ENCODE measurements at regions not wholly inside any gene's neighbourhood (a gene's known extent, or its start where the extent isn't known, plus 50 kb on each side); places are given as distances from the start of the nearest gene placed in this dataset.

DNA sequence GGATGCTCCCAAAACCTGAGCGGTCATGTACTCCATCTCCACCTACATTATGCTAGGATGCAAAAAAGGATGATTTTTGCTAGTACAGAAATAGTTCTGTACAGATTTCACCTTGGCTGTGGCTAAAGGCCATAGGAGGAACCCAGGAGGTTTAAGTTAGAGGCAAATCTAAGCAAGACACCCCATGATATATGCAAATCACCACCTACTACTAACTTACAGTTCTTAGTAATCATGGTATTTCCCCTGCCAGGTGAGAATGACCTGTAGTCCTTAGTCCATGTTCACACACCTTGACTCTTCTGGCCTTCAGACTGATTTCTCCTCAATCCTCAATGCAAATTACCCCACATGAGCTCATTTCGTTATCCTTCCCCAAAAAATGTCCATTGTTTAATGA is 154.2 kb downstream of the IMPG2 start:
- Histone ChIP-seq H3K4me2 (no peak overlapping the region), H3K9me3 (no peaks in the 10 kb centered on the region), H3K4me1 (no peaks in the 10 kb centered on the region), H3K4me3 (no peak overlapping the region), H3K27ac (no peak overlapping the region)
- no peak for DNase-seq (ENCODE audit: low read depth in 1 of 2, low spot score in 1 of 2)
- POLR2A ChIA-PET: no interaction called here
- FAIRE-seq: no peak
- WGBS (ENCODE audit: missing lambda C conversion rate): 48% methylated on average over 2 of the region's 2 CpGs
- TF ChIP-seq FOSB (CRISPR knock-in tag; IDR thresholded peaks at IDR 0.05): no peak
- TF ChIP-seq FOXS1 (CRISPR knock-in tag; IDR thresholded peaks at IDR 0.05): no peak
- no peak for TF ChIP-seq KDM1A (IDR thresholded peaks at IDR 0.05; ENCODE audit: low read depth)
- TF ChIP-seq, protein P1, sequence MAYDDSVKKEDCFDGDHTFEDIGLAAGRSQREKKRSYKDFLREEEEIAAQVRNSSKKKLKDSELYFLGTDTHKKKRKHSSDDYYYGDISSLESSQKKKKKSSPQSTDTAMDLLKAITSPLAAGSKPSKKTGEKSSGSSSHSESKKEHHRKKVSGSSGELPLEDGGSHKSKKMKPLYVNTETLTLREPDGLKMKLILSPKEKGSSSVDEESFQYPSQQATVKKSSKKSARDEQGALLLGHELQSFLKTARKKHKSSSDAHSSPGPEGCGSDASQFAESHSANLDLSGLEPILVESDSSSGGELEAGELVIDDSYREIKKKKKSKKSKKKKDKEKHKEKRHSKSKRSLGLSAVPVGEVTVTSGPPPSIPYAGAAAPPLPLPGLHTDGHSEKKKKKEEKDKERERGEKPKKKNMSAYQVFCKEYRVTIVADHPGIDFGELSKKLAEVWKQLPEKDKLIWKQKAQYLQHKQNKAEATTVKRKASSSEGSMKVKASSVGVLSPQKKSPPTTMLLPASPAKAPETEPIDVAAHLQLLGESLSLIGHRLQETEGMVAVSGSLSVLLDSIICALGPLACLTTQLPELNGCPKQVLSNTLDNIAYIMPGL (CRISPR knock-in tag; IDR thresholded peaks at IDR 0.05; ENCODE audit: borderline replicate concordance): no peak
- no peak for TF ChIP-seq RAD21 (conservative IDR thresholded peaks at IDR 0.05 in 1 of 2, IDR thresholded peaks at IDR 0.05 in 1 of 2)
- no peak for TF ChIP-seq PHF8 (IDR thresholded peaks at IDR 0.05; ENCODE audit: borderline replicate concordance, low read depth)
- no peak for TF ChIP-seq SREBF2 (IDR thresholded peaks at IDR 0.05)
- no peak for TF ChIP-seq MAZ (IDR thresholded peaks at IDR 0.05; ENCODE audit: borderline replicate concordance, low read depth, low read length)
- no peak for TF ChIP-seq ZFP36 (IDR thresholded peaks at IDR 0.05; ENCODE audit: borderline replicate concordance, partially characterized antibody)
- TF ChIP-seq CEBPB (IDR thresholded peaks at IDR 0.05): no peak
- TF ChIP-seq NR3C1 (IDR thresholded peaks at IDR 0.05): no peak
- no peak for TF ChIP-seq RNF2 (IDR thresholded peaks at IDR 0.05; ENCODE audit: borderline replicate concordance, low read depth)
- TF ChIP-seq, protein P2, sequence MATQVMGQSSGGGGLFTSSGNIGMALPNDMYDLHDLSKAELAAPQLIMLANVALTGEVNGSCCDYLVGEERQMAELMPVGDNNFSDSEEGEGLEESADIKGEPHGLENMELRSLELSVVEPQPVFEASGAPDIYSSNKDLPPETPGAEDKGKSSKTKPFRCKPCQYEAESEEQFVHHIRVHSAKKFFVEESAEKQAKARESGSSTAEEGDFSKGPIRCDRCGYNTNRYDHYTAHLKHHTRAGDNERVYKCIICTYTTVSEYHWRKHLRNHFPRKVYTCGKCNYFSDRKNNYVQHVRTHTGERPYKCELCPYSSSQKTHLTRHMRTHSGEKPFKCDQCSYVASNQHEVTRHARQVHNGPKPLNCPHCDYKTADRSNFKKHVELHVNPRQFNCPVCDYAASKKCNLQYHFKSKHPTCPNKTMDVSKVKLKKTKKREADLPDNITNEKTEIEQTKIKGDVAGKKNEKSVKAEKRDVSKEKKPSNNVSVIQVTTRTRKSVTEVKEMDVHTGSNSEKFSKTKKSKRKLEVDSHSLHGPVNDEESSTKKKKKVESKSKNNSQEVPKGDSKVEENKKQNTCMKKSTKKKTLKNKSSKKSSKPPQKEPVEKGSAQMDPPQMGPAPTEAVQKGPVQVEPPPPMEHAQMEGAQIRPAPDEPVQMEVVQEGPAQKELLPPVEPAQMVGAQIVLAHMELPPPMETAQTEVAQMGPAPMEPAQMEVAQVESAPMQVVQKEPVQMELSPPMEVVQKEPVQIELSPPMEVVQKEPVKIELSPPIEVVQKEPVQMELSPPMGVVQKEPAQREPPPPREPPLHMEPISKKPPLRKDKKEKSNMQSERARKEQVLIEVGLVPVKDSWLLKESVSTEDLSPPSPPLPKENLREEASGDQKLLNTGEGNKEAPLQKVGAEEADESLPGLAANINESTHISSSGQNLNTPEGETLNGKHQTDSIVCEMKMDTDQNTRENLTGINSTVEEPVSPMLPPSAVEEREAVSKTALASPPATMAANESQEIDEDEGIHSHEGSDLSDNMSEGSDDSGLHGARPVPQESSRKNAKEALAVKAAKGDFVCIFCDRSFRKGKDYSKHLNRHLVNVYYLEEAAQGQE (IDR thresholded peaks at IDR 0.05): no peak
- TF ChIP-seq, protein P3, sequence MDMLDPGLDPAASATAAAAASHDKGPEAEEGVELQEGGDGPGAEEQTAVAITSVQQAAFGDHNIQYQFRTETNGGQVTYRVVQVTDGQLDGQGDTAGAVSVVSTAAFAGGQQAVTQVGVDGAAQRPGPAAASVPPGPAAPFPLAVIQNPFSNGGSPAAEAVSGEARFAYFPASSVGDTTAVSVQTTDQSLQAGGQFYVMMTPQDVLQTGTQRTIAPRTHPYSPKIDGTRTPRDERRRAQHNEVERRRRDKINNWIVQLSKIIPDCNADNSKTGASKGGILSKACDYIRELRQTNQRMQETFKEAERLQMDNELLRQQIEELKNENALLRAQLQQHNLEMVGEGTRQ (IDR thresholded peaks at IDR 0.05): no peak
- no peak for TF ChIP-seq GATA3 (IDR thresholded peaks at IDR 0.05; ENCODE audit: borderline replicate concordance)
- no peak for TF ChIP-seq ZSCAN20 (CRISPR knock-in tag; IDR thresholded peaks at IDR 0.05)
- CTCF ChIA-PET: interaction anchor here (1.3 kb wide), 1 partner anchor 30 kb away, joined by 3 read pairs; no protein-coding TSS in a partner anchor
- ATAC-seq: no peak

DNA sequence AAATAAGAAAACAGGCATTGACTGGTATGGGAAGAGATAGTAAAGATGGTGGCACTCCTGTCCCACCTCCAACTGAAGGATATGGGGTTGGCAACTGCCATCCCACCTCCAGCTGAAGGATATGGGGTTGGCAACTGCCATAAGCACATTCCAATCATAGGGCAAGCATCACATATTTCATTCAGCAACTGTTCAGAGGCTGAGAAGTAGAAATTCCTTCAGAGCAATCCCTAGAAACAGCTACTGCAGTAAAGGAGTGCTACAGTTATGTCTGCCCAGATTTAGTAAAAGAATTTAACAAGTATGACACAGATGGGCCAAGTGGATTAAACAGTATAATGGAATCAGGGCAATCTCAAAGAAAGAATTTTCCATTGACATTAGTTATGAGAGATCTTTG is 156.8 kb downstream of the IMPG2 start:
- Histone ChIP-seq H3K9me3 (no peaks in the 10 kb centered on the region), H3K4me3 (no peak overlapping the region), H3K4me2 (no peak overlapping the region), H3K27ac (no peak overlapping the region), H3K4me1 (no peaks in the 10 kb centered on the region)
- POLR2A ChIA-PET: no interaction called here
- DNase-seq (ENCODE audit: low read depth in 1 of 2, low spot score in 1 of 2) (no peak), FAIRE-seq (no peak), ATAC-seq (no peak)
- TF ChIP-seq NPAS2 (CRISPR knock-in tag; IDR thresholded peaks at IDR 0.05; ENCODE audit: borderline replicate concordance) (no peak), HOXB5 (CRISPR knock-in tag; IDR thresholded peaks at IDR 0.05) (no peak), CBX2 (IDR thresholded peaks at IDR 0.05; ENCODE audit: borderline replicate concordance, low read depth) (no peak), FOSB (CRISPR knock-in tag; IDR thresholded peaks at IDR 0.05) (no peak)
- CTCF ChIA-PET: no interaction called here
